ENCODE measurements at regions not wholly inside any gene's neighbourhood (a gene's known extent, or its start where the extent isn't known, plus 50 kb on each side); places are given as distances from the start of the nearest gene placed in this dataset.

DNA sequence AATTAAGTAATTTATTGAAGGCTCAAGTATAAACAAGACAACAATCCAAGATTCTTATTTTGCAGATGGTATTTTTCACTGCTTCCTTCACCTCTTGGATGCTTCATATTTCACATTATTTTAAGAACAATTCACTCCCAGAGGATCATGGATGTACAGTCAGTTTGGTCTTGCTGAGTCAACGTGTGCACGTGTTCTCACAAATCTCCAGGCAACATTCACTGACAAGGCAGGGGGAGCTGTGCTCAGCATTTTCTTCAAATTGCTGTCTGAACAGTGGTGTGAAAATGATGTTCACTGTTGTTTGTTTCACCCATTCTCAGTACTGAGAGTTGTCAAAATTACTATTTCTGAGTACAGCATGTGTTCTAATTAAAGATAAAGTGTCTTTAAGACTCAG is 118.3 kb upstream of the SLC38A4 start:
- TF ChIP-seq, protein P1, sequence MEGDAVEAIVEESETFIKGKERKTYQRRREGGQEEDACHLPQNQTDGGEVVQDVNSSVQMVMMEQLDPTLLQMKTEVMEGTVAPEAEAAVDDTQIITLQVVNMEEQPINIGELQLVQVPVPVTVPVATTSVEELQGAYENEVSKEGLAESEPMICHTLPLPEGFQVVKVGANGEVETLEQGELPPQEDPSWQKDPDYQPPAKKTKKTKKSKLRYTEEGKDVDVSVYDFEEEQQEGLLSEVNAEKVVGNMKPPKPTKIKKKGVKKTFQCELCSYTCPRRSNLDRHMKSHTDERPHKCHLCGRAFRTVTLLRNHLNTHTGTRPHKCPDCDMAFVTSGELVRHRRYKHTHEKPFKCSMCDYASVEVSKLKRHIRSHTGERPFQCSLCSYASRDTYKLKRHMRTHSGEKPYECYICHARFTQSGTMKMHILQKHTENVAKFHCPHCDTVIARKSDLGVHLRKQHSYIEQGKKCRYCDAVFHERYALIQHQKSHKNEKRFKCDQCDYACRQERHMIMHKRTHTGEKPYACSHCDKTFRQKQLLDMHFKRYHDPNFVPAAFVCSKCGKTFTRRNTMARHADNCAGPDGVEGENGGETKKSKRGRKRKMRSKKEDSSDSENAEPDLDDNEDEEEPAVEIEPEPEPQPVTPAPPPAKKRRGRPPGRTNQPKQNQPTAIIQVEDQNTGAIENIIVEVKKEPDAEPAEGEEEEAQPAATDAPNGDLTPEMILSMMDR (conservative IDR thresholded peaks at IDR 0.05 in 1 of 2, IDR thresholded peaks at IDR 0.05 in 1 of 2; ENCODE audit: extremely low read depth in 1 of 2, insufficient read depth in 1 of 2, low read depth in 1 of 2, low read length in 2 of 2): peak in 1 of 2 donors; percentile 58
- no peak for TF ChIP-seq EZH2 (IDR thresholded peaks at IDR 0.05; ENCODE audit: borderline replicate concordance, low read length)

Measured in mammary epithelial cell (primary cell).